ENCODE measurements at regions not wholly inside any gene's neighbourhood (a gene's known extent, or its start where the extent isn't known, plus 50 kb on each side); places are given as distances from the start of the nearest gene placed in this dataset.

DNA sequence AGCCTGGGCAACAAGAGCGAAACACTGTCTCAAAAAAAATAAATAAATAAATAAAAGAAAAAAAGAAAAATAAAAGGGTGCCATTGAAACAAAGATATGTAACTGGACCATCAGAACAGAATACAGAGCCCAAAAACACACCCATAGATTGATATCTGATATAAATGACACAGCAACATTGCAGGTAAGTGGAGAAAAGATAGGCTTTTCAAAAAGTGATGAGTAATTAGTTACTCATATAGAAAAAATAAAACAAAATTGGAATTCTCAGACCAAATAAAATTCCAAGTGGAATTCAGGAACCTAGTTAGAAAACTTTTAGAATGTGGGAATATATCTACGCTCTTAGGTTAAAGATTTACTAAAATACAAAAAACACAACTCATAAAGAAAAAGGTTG lies 60.6 kb upstream of the CHD6 start:
- DNase-seq (ENCODE audit: low spot score) (no peak), ATAC-seq (no peak)
- Histone ChIP-seq H3K79me2 (replicated peaks; ENCODE audit: insufficient read depth) (no peaks in the 10 kb centered on the region), H3K4me3 (no peak overlapping the region), H3K4me2 (no peak overlapping the region), H3K27me3 (ENCODE audit: insufficient read depth) (no peaks in the 10 kb centered on the region), H2AFZ (no peak overlapping the region), H3K9me2 (ENCODE audit: insufficient read depth) (no peaks in the 10 kb centered on the region; the same call in 1 of the 2 replicates), H4K20me1 (replicated peaks; ENCODE audit: insufficient read depth) (no peaks in the 10 kb centered on the region), H3K36me3 (ENCODE audit: insufficient read depth) (no peaks in the 10 kb centered on the region), H3K4me1 (ENCODE audit: insufficient read depth) (no peaks in the 10 kb centered on the region), H3F3A (replicated peaks; ENCODE audit: low read depth) (no peaks in the 10 kb centered on the region), H3K27ac (ENCODE audit: low read depth) (no peak overlapping the region)
- Mint-ChIP-seq H3K27ac (no peak overlapping the region), H3K4me3 (no peak overlapping the region), H3K4me1 (no peaks in the 10 kb centered on the region), H3K27me3 (ENCODE audit: insufficient read depth, low read depth, poor library complexity) (no peaks in the 10 kb centered on the region), H3K36me3 (ENCODE audit: low read depth) (no peaks in the 10 kb centered on the region), H3K9me3 (no peaks in the 10 kb centered on the region)
- TF ChIP-seq, protein P1, sequence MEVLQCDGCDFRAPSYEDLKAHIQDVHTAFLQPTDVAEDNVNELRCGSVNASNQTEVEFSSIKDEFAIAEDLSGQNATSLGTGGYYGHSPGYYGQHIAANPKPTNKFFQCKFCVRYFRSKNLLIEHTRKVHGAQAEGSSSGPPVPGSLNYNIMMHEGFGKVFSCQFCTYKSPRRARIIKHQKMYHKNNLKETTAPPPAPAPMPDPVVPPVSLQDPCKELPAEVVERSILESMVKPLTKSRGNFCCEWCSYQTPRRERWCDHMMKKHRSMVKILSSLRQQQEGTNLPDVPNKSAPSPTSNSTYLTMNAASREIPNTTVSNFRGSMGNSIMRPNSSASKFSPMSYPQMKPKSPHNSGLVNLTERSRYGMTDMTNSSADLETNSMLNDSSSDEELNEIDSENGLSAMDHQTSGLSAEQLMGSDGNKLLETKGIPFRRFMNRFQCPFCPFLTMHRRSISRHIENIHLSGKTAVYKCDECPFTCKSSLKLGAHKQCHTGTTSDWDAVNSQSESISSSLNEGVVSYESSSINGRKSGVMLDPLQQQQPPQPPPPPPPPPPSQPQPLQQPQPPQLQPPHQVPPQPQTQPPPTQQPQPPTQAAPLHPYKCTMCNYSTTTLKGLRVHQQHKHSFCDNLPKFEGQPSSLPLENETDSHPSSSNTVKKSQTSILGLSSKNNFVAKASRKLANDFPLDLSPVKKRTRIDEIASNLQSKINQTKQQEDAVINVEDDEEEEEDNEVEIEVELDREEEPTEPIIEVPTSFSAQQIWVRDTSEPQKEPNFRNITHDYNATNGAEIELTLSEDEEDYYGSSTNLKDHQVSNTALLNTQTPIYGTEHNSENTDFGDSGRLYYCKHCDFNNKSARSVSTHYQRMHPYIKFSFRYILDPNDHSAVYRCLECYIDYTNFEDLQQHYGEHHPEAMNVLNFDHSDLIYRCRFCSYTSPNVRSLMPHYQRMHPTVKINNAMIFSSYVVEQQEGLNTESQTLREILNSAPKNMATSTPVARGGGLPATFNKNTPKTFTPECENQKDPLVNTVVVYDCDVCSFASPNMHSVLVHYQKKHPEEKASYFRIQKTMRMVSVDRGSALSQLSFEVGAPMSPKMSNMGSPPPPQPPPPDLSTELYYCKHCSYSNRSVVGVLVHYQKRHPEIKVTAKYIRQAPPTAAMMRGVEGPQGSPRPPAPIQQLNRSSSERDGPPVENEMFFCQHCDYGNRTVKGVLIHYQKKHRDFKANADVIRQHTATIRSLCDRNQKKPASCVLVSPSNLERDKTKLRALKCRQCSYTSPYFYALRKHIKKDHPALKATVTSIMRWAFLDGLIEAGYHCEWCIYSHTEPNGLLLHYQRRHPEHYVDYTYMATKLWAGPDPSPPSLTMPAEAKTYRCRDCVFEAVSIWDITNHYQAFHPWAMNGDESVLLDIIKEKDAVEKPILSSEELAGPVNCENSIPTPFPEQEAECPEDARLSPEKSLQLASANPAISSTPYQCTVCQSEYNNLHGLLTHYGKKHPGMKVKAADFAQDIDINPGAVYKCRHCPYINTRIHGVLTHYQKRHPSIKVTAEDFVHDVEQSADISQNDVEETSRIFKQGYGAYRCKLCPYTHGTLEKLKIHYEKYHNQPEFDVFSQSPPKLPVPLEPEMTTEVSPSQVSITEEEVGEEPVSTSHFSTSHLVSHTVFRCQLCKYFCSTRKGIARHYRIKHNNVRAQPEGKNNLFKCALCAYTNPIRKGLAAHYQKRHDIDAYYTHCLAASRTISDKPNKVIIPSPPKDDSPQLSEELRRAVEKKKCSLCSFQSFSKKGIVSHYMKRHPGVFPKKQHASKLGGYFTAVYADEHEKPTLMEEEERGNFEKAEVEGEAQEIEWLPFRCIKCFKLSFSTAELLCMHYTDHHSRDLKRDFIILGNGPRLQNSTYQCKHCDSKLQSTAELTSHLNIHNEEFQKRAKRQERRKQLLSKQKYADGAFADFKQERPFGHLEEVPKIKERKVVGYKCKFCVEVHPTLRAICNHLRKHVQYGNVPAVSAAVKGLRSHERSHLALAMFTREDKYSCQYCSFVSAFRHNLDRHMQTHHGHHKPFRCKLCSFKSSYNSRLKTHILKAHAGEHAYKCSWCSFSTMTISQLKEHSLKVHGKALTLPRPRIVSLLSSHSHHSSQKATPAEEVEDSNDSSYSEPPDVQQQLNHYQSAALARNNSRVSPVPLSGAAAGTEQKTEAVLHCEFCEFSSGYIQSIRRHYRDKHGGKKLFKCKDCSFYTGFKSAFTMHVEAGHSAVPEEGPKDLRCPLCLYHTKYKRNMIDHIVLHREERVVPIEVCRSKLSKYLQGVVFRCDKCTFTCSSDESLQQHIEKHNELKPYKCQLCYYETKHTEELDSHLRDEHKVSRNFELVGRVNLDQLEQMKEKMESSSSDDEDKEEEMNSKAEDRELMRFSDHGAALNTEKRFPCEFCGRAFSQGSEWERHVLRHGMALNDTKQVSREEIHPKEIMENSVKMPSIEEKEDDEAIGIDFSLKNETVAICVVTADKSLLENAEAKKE (CRISPR knock-in tag; IDR thresholded peaks at IDR 0.05), result no peak

DNA sequence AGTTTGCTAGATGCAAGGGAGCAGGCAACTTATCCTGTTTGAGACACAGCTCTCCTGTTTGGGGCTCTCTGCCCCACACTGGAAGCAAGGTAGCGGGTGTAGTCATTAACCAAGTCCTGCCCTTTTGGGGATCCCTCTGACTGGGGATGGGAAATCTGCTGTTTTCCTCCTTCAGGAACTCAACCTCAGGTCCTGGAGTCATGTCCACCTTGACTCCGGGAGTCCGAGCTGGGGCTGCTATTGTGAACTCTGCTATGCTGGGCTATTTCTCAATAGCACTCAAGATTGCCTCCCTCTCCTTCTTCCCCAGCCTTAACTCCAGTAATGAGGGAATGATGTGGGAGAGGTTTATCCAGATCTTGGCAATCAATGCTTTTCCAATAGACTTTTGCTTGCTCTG lies 54.1 kb upstream of the CHD6 start:
- H3K9me3 Mint-ChIP-seq, result no peaks in the 10 kb centered on the region
- no peak overlapping the region for H3K27ac ChIP-seq (ENCODE audit: low read depth)
- no peaks in the 10 kb centered on the region for H3K9me2 ChIP-seq (ENCODE audit: insufficient read depth)
- H2AFZ ChIP-seq, result no peak overlapping the region
- no peaks in the 10 kb centered on the region for H4K20me1 ChIP-seq (replicated peaks; ENCODE audit: insufficient read depth)
- H3K4me1 ChIP-seq (ENCODE audit: insufficient read depth), result 0 out of 2 replicates have a peak, but pooled peaks cover 5% of the 10 kb centered on the region
- no peaks in the 10 kb centered on the region for H3K36me3 ChIP-seq (ENCODE audit: insufficient read depth)
- no peak overlapping the region for H3K27ac Mint-ChIP-seq
- no peaks in the 10 kb centered on the region for H3K27me3 ChIP-seq (ENCODE audit: insufficient read depth)
- H3K4me2 ChIP-seq, result no peak overlapping the region
- peaks cover 18% of the 10 kb centered on the region for H3K4me1 Mint-ChIP-seq
- no peaks in the 10 kb centered on the region for H3K36me3 Mint-ChIP-seq (ENCODE audit: low read depth)
- H3F3A ChIP-seq (replicated peaks; ENCODE audit: low read depth), result no peaks in the 10 kb centered on the region
- peaks cover 2% of the 10 kb centered on the region for H3K27me3 Mint-ChIP-seq (ENCODE audit: insufficient read depth, low read depth, poor library complexity)
- H3K79me2 ChIP-seq (replicated peaks; ENCODE audit: insufficient read depth), result no peaks in the 10 kb centered on the region
- no peak overlapping the region for H3K4me3 Mint-ChIP-seq
- ATAC-seq (no peak), DNase-seq (ENCODE audit: low spot score) (no peak)
- no peak for TF ChIP-seq POLR2AphosphoS5 (IDR thresholded peaks at IDR 0.05; ENCODE audit: low read depth)
- no peak overlapping the region for H3K4me3 ChIP-seq
